Ectodermal cell (in vitro differentiated cells): ENCODE measurements at regions not wholly inside any gene's neighbourhood (a gene's known extent, or its start where the extent isn't known, plus 50 kb on each side); places are given as distances from the start of the nearest gene placed in this dataset.

Experiments
- H3K27ac ChIP-seq: 2 replicates; pipeline ENCODE4 v1.7.0; 2013; ENCODE audit warnings: mild to moderate bottlenecking, low read depth, low read length; ENCODE audit not compliant: insufficient read depth, poor library complexity, severe bottlenecking
- H3K27me3 ChIP-seq: 2 replicates; pipeline ENCODE4 v1.7.0; 2013; ENCODE audit warnings: mild to moderate bottlenecking, low read length; ENCODE audit not compliant: insufficient read depth, control insufficient read depth, poor library complexity, severe bottlenecking
- H3K36me3 ChIP-seq: one replicate; pipeline ENCODE4 v1.7.0; 2013; ENCODE audit warnings: low read length; ENCODE audit not compliant: control insufficient read depth, insufficient read depth
- H3K4me1 ChIP-seq: one replicate; pipeline ENCODE4 v1.7.0; 2013; ENCODE audit warnings: low read length; ENCODE audit not compliant: control insufficient read depth, insufficient read depth
- H3K4me3 ChIP-seq: 2 replicates; pipeline ENCODE4 v1.7.0; 2013; ENCODE audit warnings: low read depth, low read length, control low read depth; ENCODE audit not compliant: insufficient read depth
- H3K9me3 ChIP-seq: 2 replicates; pipeline ENCODE4 v1.7.0; 2013; ENCODE audit warnings: mild to moderate bottlenecking, low read length, moderate library complexity; ENCODE audit not compliant: control insufficient read depth
- WGBS, 2 experiments: methylation state at CpG; one replicate each; pipeline ENCODE4 v1.1.7; 2013; ENCODE audit warnings: missing lambda C conversion rate in 2 of 2; 5-methylcytosine and 5-hydroxymethylcytosine counted together

DNA sequence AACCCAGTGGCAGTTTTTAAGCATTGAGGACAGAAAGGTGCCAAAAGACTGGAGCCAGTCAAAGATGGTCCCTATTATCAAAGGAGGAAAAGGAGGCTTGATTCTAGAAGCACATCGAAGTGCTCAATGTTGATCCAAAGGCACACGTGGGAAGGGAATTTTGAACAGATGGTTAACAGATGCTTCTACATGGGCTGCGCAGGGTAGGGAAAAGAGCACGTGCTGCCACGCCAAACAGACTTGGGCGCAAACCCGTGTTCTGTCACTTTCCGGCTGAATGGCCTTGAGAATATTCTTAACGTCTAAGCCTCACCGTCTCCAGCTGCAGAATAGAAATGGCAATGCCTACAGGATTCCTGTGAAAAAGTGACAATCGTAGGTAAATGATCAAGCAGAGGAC is 217.9 kb upstream of the MTNR1B start:
- H3K36me3 ChIP-seq, result no peaks in the 10 kb centered on the region
- WGBS, 2 experiments, result 94 to 95% methylated on average over 11 of the region's 11 CpGs

DNA sequence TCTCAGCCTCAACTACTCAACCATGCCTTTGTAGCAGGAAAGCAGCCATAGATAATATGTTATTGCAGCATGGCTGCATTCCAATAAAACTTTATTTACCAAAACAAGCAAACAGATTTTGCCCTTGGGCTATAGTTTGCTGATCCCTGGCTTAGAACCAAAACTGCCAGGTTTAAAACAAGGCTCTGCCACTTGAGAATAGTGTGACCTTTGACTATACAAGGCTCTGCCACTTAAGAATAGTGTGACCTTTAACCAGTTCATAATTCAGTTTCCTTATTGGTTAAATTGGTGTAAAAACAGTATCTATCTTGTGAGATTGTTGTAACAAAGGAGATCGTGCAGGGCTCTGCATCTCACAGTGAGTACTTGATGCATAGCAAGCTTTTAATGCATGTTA is 217.3 kb upstream of the MTNR1B start:
- WGBS, 2 experiments, result 95 to 100% methylated on average over 1 of the region's 1 CpG

More for the DNA sequence above, 217.9 kb upstream of the MTNR1B start:
- H3K27me3 ChIP-seq, result no peaks in the 10 kb centered on the region
- H3K9me3 ChIP-seq, result peaks cover 3% of the 10 kb centered on the region
- H3K27ac ChIP-seq, result no peak overlapping the region
- H3K4me3 ChIP-seq, result no peak overlapping the region
- H3K4me1 ChIP-seq, result no peaks in the 10 kb centered on the region

GRCh38 chr11:92753161-92753560 is 216.3 kb upstream of the MTNR1B start:
- Histone ChIP-seq H3K4me3 (no peak overlapping the region), H3K36me3 (no peaks in the 10 kb centered on the region), H3K27ac (no peak overlapping the region), H3K4me1 (no peaks in the 10 kb centered on the region), H3K27me3 (no peaks in the 10 kb centered on the region), H3K9me3 (no peaks in the 10 kb centered on the region)
- WGBS, 2 experiments, result 94 to 95% methylated on average over 3 of the region's 3 CpGs

More for the DNA sequence above, 217.3 kb upstream of the MTNR1B start:
- no peaks in the 10 kb centered on the region for H3K36me3 ChIP-seq
- H3K27me3 ChIP-seq, result no peaks in the 10 kb centered on the region
- peaks cover 2% of the 10 kb centered on the region for H3K9me3 ChIP-seq
- no peak overlapping the region for H3K4me3 ChIP-seq
- H3K4me1 ChIP-seq, result no peaks in the 10 kb centered on the region
- no peak overlapping the region for H3K27ac ChIP-seq

- Histone ChIP-seq H3K9me3 (no peaks in the 10 kb centered on the region), H3K4me1 (no peaks in the 10 kb centered on the region)
- WGBS, 2 experiments, result 90 to 100% methylated on average over 2 of the region's 2 CpGs
These were observed 211.1 kb upstream of the MTNR1B start for GRCh38 chr11:92758241-92758780.

GRCh38 chr11:92759571-92760214 is 209.8 kb upstream of the MTNR1B start:
- no peaks in the 10 kb centered on the region for H3K4me1 ChIP-seq
- H3K27me3 ChIP-seq, result no peaks in the 10 kb centered on the region
- H3K9me3 ChIP-seq, result no peaks in the 10 kb centered on the region
- H3K4me3 ChIP-seq, result no peak overlapping the region
- no peak overlapping the region for H3K27ac ChIP-seq
- no peaks in the 10 kb centered on the region for H3K36me3 ChIP-seq
- WGBS, 2 experiments, result 92 to 94% methylated on average over 8 of the region's 8 CpGs

More at GRCh38 chr11:92758241-92758780, 211.1 kb upstream of the MTNR1B start:
- Histone ChIP-seq H3K36me3 (no peaks in the 10 kb centered on the region), H3K27me3 (no peaks in the 10 kb centered on the region), H3K4me3 (no peak overlapping the region), H3K27ac (no peak overlapping the region)

GRCh38 chr11:92762121-92762540 is 207.3 kb upstream of the MTNR1B start:
- WGBS, 2 experiments, result 94 to 99% methylated on average over 3 of the region's 3 CpGs
- Histone ChIP-seq H3K27me3 (no peaks in the 10 kb centered on the region), H3K36me3 (no peaks in the 10 kb centered on the region), H3K4me1 (no peaks in the 10 kb centered on the region), H3K4me3 (no peak overlapping the region), H3K9me3 (no peaks in the 10 kb centered on the region), H3K27ac (no peak overlapping the region)

DNA sequence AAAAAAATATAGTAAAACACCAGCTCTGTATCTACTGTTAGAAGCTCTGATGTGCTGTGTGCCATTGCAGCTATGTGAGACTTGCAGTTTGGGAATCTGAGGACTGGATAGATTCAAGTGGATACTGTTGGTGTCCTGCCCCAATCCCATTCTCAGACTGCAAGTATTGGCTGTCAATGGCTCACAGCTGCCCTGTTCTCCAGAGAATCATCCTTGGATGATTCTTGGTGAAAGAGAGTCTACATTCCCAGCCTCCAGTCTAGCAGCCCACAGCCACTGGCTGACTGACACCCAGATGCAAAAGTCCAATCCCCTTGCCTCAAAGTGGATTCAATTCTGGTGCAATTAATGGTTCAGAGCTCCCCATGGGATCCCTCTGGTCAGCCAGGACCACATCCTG is 206.1 kb upstream of the MTNR1B start:
- no peaks in the 10 kb centered on the region for H3K27me3 ChIP-seq
- no peaks in the 10 kb centered on the region for H3K4me1 ChIP-seq
- no peaks in the 10 kb centered on the region for H3K36me3 ChIP-seq

DNA sequence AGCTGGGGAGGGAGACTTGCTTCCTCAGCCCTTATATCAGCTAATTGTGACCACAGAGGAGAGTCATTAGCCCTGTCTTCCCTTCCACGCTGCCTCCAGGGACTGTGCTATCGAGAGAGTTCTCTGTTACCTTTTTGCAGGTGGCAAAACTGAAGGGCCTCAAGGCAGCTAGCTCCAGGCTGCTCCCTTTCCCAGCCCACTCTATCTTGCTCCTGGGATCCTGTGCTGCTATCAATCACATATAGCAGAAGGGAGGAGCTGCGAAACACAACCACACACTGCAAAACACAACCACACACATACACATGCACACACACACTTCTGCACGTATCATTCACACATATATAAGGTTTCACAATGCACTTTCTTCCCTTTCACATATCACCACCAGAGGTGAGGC is 205.3 kb upstream of the MTNR1B start:
- Histone ChIP-seq H3K4me3 (no peak overlapping the region), H3K9me3 (no peaks in the 10 kb centered on the region), H3K4me1 (no peaks in the 10 kb centered on the region), H3K27me3 (no peaks in the 10 kb centered on the region), H3K27ac (no peak overlapping the region), H3K36me3 (no peaks in the 10 kb centered on the region)
- 92 to 93% methylated on average over 4 of the region's 4 CpGs for WGBS, 2 experiments

More for the DNA sequence above, 206.1 kb upstream of the MTNR1B start:
- Histone ChIP-seq H3K4me3 (no peak overlapping the region), H3K27ac (no peak overlapping the region), H3K9me3 (no peaks in the 10 kb centered on the region)

GRCh38 chr11:92765082-92765840 is 204.2 kb upstream of the MTNR1B start:
- no peak overlapping the region for H3K27ac ChIP-seq
- H3K4me1 ChIP-seq, result no peaks in the 10 kb centered on the region
- no peak overlapping the region for H3K4me3 ChIP-seq
- H3K27me3 ChIP-seq, result no peaks in the 10 kb centered on the region
- no peaks in the 10 kb centered on the region for H3K36me3 ChIP-seq
- no peaks in the 10 kb centered on the region for H3K9me3 ChIP-seq
- WGBS, 2 experiments, result 93 to 97% methylated on average over 9 of the region's 9 CpGs

DNA sequence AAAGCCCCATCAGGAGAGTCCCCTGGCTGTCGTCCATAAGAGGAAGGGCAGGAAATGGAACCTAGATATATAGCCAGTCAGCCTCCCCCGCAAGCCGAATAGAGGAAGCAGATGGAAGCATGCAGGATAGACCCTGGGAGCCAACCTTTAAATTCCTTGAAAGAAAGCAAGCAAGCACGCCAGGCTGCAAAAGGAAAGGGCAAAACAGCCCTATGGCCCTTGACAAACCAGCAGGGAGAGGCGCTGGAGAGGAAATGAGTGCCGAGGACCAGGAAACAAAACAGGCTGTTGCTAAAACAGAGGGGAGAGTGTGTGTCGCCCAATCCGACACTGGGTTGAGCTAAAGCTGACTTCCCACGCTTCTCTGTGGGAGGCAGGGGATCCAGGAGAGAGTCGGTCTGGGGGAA is 203.5 kb upstream of the MTNR1B start:
- 31 to 38% methylated on average over 10 of the region's 10 CpGs for WGBS, 2 experiments
- H3K36me3 ChIP-seq, result no peaks in the 10 kb centered on the region
- no peaks in the 10 kb centered on the region for H3K27me3 ChIP-seq
- no peaks in the 10 kb centered on the region for H3K9me3 ChIP-seq
- no peak overlapping the region for H3K27ac ChIP-seq
- H3K4me1 ChIP-seq, result no peaks in the 10 kb centered on the region
- no peak overlapping the region for H3K4me3 ChIP-seq
